WI38 (cell line): ENCODE measurements at regions not wholly inside any gene's neighbourhood (a gene's known extent, or its start where the extent isn't known, plus 50 kb on each side); places are given as distances from the start of the nearest gene placed in this dataset.
"Not testable (repeated sequence)": the region's sequence is repeated elsewhere in the genome, so short reads cannot be mapped to it uniquely, and the experiment has no call there.

Experiments
- H3K4me3 ChIP-seq: 2 replicates; pipeline ENCODE4 v1.5.1; 2011; ENCODE audit warnings: low read depth, mild to moderate bottlenecking, control low read depth, low read length
- CTCF ChIP-seq: IDR thresholded peaks from 2 replicates; pipeline ENCODE4 v1.5.1; 2012; ENCODE audit warnings: low read depth, mild to moderate bottlenecking, control low read depth, low read length

GRCh38 chr3:6753536-6753935 is 107.4 kb upstream of the GRM7 start:
- TF ChIP-seq CTCF, result no peak
- H3K4me3 ChIP-seq, result no peak overlapping the region

GRCh38 chr3:6769532-6770396 is 91.2 kb upstream of the GRM7 start:
- not testable (repeated sequence) for H3K4me3 ChIP-seq

- TF ChIP-seq CTCF, result no peak
- no peak overlapping the region for H3K4me3 ChIP-seq
These were observed 90.6 kb upstream of the GRM7 start for GRCh38 chr3:6770397-6770690.

GRCh38 chr3:6771171-6771570 is 89.7 kb upstream of the GRM7 start:
- no peak for TF ChIP-seq CTCF
- no peak overlapping the region for H3K4me3 ChIP-seq

GRCh38 chr3:6779140-6779539 is 81.8 kb upstream of the GRM7 start:
- no peak for TF ChIP-seq CTCF

GRCh38 chr3:6781092-6781491 is 79.8 kb upstream of the GRM7 start:
- H3K4me3 ChIP-seq, result no peak overlapping the region
- no peak for TF ChIP-seq CTCF

More at GRCh38 chr3:6779140-6779539, 81.8 kb upstream of the GRM7 start:
- no peak overlapping the region for H3K4me3 ChIP-seq

- no peak overlapping the region for H3K4me3 ChIP-seq
- no peak for TF ChIP-seq CTCF
These were observed 75.2 kb upstream of the GRM7 start for GRCh38 chr3:6785726-6786125.

- TF ChIP-seq CTCF, result no peak
- no peak overlapping the region for H3K4me3 ChIP-seq
These were observed 69.8 kb upstream of the GRM7 start for GRCh38 chr3:6791161-6791560.
